Astrocyte (in vitro differentiated cells and primary cell): ENCODE measurements at regions not wholly inside any gene's neighbourhood (a gene's known extent, or its start where the extent isn't known, plus 50 kb on each side); places are given as distances from the start of the nearest gene placed in this dataset.

Experiments used
- DNase-seq: peaks from one replicate; pipeline ENCODE4 v3.0.0-alpha.2; 2010; ENCODE audit warnings: low read depth
- FAIRE-seq: peaks from 2 replicates; lab custom pipeline; 2011; peaks lifted over from hg19 to GRCh38; lab: Jason Lieb, UNC
- H2AFZ ChIP-seq: 2 replicates; pipeline ENCODE4 v1.6.0; 2012; ENCODE audit warnings: low read depth, low read length, inconsistent platforms
- H3K27ac ChIP-seq: 2 replicates; pipeline ENCODE4 v1.5.1; 2011; ENCODE audit warnings: low read depth, low read length, inconsistent platforms
- H3K27me3 ChIP-seq: 2 replicates; pipeline ENCODE4 v1.6.0; 2011; ENCODE audit warnings: low read length, inconsistent platforms; ENCODE audit not compliant: insufficient read depth
- H3K36me3 ChIP-seq: 2 replicates; pipeline ENCODE4 v1.5.1; 2011; ENCODE audit warnings: low read length, inconsistent platforms; ENCODE audit not compliant: insufficient read depth
- H3K4me1 ChIP-seq: 2 replicates; pipeline ENCODE4 v1.5.1; 2011; ENCODE audit warnings: low read length, inconsistent platforms; ENCODE audit not compliant: insufficient read depth
- H3K4me2 ChIP-seq: 2 replicates; pipeline ENCODE4 v1.6.0; 2012; ENCODE audit warnings: low read length, inconsistent platforms
- H3K4me3 ChIP-seq: 2 replicates; pipeline ENCODE4 v1.5.1; 2011; ENCODE audit warnings: low read depth, mild to moderate bottlenecking, low read length, inconsistent platforms; ENCODE audit not compliant: insufficient read depth
- H3K79me2 ChIP-seq: 2 replicates; pipeline ENCODE4 v1.6.0; 2012; ENCODE audit warnings: mild to moderate bottlenecking, low read length, inconsistent platforms; ENCODE audit not compliant: insufficient read depth
- H3K9ac ChIP-seq: 2 replicates; pipeline ENCODE4 v1.6.0; 2012; ENCODE audit warnings: mild to moderate bottlenecking, low read length, inconsistent platforms
- H3K9me3 ChIP-seq: 2 replicates; pipeline ENCODE4 v1.5.1; 2012; ENCODE audit warnings: low read depth, mild to moderate bottlenecking, low read length, inconsistent platforms; ENCODE audit not compliant: insufficient read depth
- H4K20me1 ChIP-seq: 2 replicates; pipeline ENCODE4 v1.6.0; 2012; ENCODE audit warnings: low read length, inconsistent platforms; ENCODE audit not compliant: insufficient read depth
- H3K27ac Mint-ChIP-seq: one replicate; pipeline ENCODE4 v1.8.0; 2021; ENCODE audit warnings: mild to moderate bottlenecking, mixed read lengths; ENCODE audit not compliant: unreplicated experiment
- H3K27me3 Mint-ChIP-seq: one replicate; pipeline ENCODE4 v1.8.0; 2021; ENCODE audit warnings: low read depth, mixed read lengths; ENCODE audit not compliant: unreplicated experiment
- H3K36me3 Mint-ChIP-seq: one replicate; pipeline ENCODE4 v1.8.0; 2021; ENCODE audit warnings: low read depth, mixed read lengths; ENCODE audit not compliant: unreplicated experiment
- H3K4me1 Mint-ChIP-seq: one replicate; pipeline ENCODE4 v1.8.0; 2021; ENCODE audit warnings: low read depth, mixed read lengths; ENCODE audit not compliant: unreplicated experiment
- H3K4me3 Mint-ChIP-seq: one replicate; pipeline ENCODE4 v1.8.0; 2021; ENCODE audit warnings: mild to moderate bottlenecking, moderate library complexity, mixed read lengths; ENCODE audit not compliant: unreplicated experiment
- H3K9me3 Mint-ChIP-seq: one replicate; pipeline ENCODE4 v1.8.0; 2021; ENCODE audit warnings: mild to moderate bottlenecking, mixed read lengths; ENCODE audit not compliant: unreplicated experiment
- CTCF ChIP-seq: IDR thresholded peaks from 2 replicates; pipeline ENCODE4 v1.5.1; 2011; ENCODE audit warnings: low read depth, mild to moderate bottlenecking, inconsistent platforms, low read length, moderate library complexity; ENCODE audit not compliant: insufficient read depth
- EZH2 ChIP-seq: IDR thresholded peaks from 2 replicates; pipeline ENCODE4 v1.6.1; 2012; ENCODE audit warnings: mild to moderate bottlenecking, low read length, inconsistent platforms; ENCODE audit not compliant: insufficient read depth

GRCh38 chrX:97740044-97740443 lies 856.3 kb downstream of the RPA4 start:
- H2AFZ ChIP-seq: no peak overlapping the region
- Mint-ChIP-seq H3K4me1 (no peaks in the 10 kb centered on the region), H3K27ac (no peak overlapping the region), H3K4me3 (no peak overlapping the region), H3K36me3 (no peaks in the 10 kb centered on the region), H3K27me3 (no peaks in the 10 kb centered on the region), H3K9me3 (no peaks in the 10 kb centered on the region)
- FAIRE-seq: peak; percentile 77
- H3K9ac ChIP-seq: no peak overlapping the region
- no peak for DNase-seq
- H4K20me1 ChIP-seq: no peaks in the 10 kb centered on the region
- no peak overlapping the region for H3K27ac ChIP-seq
- no peaks in the 10 kb centered on the region for H3K9me3 ChIP-seq
- H3K4me2 ChIP-seq: no peak overlapping the region
- no peaks in the 10 kb centered on the region for H3K36me3 ChIP-seq
- no peaks in the 10 kb centered on the region for H3K79me2 ChIP-seq
- no peak for TF ChIP-seq EZH2
- TF ChIP-seq CTCF: no peak
- H3K4me1 ChIP-seq: peaks cover 4% of the 10 kb centered on the region
- no peak overlapping the region for H3K4me3 ChIP-seq
- no peaks in the 10 kb centered on the region for H3K27me3 ChIP-seq

DNA sequence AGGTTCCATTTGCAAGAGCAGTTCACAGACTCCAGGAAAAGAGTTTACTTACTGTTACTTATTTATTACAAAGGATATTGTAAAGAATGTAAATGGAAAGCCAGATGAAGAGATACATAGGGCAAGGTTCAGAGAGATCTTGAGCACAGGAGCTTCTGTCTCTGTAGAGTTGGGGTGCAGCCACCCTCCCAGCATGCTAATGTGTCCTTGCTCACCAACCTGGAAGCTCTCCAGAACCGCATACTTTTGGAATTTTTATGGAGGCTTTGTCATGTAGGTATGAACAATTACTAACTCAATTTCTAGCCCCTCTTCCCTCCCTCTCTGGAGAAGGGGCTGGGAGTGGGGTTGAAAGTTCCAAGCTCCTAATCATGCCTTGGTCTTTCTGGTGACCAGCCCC lies 857.2 kb downstream of the RPA4 start:
- Histone ChIP-seq H3K4me3 (no peak overlapping the region), H3K27ac (no peak overlapping the region), H4K20me1 (no peaks in the 10 kb centered on the region), H3K79me2 (no peaks in the 10 kb centered on the region), H3K9ac (no peak overlapping the region), H3K4me2 (no peak overlapping the region), H3K4me1 (peaks cover 4% of the 10 kb centered on the region), H2AFZ (no peak overlapping the region), H3K36me3 (no peaks in the 10 kb centered on the region), H3K27me3 (no peaks in the 10 kb centered on the region), H3K9me3 (no peaks in the 10 kb centered on the region)
- no peaks in the 10 kb centered on the region for H3K9me3 Mint-ChIP-seq
- H3K27me3 Mint-ChIP-seq: peaks cover 2% of the 10 kb centered on the region
- no peaks in the 10 kb centered on the region for H3K36me3 Mint-ChIP-seq
- FAIRE-seq (no peak), DNase-seq (no peak)
- no peak overlapping the region for H3K4me3 Mint-ChIP-seq
- no peak for TF ChIP-seq EZH2
- no peak for TF ChIP-seq CTCF
- no peaks in the 10 kb centered on the region for H3K4me1 Mint-ChIP-seq
- no peak overlapping the region for H3K27ac Mint-ChIP-seq

- Mint-ChIP-seq H3K27ac (no peak overlapping the region), H3K4me1 (no peaks in the 10 kb centered on the region), H3K36me3 (no peaks in the 10 kb centered on the region), H3K9me3 (no peaks in the 10 kb centered on the region), H3K27me3 (peaks cover 3% of the 10 kb centered on the region), H3K4me3 (no peak overlapping the region)
- Histone ChIP-seq H3K36me3 (no peaks in the 10 kb centered on the region), H3K9me3 (no peaks in the 10 kb centered on the region), H3K27ac (no peak overlapping the region), H4K20me1 (no peaks in the 10 kb centered on the region), H3K4me3 (no peak overlapping the region), H2AFZ (no peak overlapping the region), H3K4me1 (peaks cover 4% of the 10 kb centered on the region), H3K79me2 (no peaks in the 10 kb centered on the region), H3K4me2 (no peak overlapping the region), H3K27me3 (no peaks in the 10 kb centered on the region), H3K9ac (no peak overlapping the region)
- FAIRE-seq (peak; percentile 34), DNase-seq (no peak)
- no peak for TF ChIP-seq EZH2
- TF ChIP-seq CTCF: no peak
These were observed 859.3 kb downstream of the RPA4 start for GRCh38 chrX:97743014-97743413.
